HUDEP-2 (cell line): ENCODE measurements at regions not wholly inside any gene's neighbourhood (a gene's known extent, or its start where the extent isn't known, plus 50 kb on each side); places are given as distances from the start of the nearest gene placed in this dataset.
"Not testable (repeated sequence)": the region's sequence is repeated elsewhere in the genome, so short reads cannot be mapped to it uniquely, and the experiment has no call there.

ENCODE experiments used
- DNase-seq, 76 experiments: peaks; one replicate each; lab custom pipeline; 2025; ENCODE audit not compliant: unreplicated experiment in 76 of 76; lab: John Stamatoyannopoulos, UW

- DNase-seq: no peak
Observed at GRCh38 chr4:66355328-66355727, 685.0 kb upstream of the EPHA5 start.

- DNase-seq: no peak
Observed at GRCh38 chr4:66351761-66352160, 681.5 kb upstream of the EPHA5 start.

- DNase-seq: no peak
Observed at GRCh38 chr4:66340286-66340893, 670.1 kb upstream of the EPHA5 start.

DNA sequence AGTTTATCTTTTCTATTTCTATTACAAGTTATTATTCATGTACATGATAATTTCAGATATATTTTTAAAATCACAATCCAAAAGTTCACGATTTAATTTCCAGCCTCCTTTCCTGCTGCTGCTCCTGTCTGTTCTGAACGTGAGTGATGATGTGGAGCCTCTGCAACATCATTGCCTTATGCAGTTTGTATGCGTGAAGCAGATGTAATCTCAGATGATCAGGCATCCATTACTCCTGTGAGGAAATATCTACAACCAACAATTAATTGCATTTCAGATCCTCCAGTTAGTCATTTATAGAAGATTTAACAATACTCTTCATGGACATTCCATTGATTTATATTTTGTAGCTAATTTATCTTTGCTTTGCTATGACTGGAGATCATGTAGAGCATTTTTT is 668.7 kb upstream of the EPHA5 start:
- DNase-seq: no peak

GRCh38 chr4:66331761-66332160 is 661.5 kb upstream of the EPHA5 start:
- DNase-seq: no peak

DNA sequence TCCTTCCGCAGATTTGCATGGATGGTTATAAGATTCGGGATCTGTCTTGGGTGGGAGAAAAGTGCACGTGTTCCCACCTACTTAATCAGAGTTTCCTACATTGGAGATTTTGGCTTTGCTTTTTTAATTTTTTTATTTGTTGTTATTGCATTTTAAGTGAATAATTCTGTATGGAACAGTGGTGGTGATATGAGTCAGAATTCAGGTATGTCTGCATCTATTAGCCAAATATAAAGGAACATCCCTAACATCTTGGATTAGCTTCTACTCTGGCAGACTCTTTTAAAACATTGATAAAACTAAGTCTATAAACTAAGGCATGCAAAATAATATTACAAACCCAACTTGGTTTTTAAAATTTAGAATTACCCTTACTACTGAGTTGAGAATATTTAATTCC is 659.8 kb upstream of the EPHA5 start:
- no peak for DNase-seq

- DNase-seq: no peak
Observed at GRCh38 chr4:66328803-66329574, 658.7 kb upstream of the EPHA5 start.

DNA sequence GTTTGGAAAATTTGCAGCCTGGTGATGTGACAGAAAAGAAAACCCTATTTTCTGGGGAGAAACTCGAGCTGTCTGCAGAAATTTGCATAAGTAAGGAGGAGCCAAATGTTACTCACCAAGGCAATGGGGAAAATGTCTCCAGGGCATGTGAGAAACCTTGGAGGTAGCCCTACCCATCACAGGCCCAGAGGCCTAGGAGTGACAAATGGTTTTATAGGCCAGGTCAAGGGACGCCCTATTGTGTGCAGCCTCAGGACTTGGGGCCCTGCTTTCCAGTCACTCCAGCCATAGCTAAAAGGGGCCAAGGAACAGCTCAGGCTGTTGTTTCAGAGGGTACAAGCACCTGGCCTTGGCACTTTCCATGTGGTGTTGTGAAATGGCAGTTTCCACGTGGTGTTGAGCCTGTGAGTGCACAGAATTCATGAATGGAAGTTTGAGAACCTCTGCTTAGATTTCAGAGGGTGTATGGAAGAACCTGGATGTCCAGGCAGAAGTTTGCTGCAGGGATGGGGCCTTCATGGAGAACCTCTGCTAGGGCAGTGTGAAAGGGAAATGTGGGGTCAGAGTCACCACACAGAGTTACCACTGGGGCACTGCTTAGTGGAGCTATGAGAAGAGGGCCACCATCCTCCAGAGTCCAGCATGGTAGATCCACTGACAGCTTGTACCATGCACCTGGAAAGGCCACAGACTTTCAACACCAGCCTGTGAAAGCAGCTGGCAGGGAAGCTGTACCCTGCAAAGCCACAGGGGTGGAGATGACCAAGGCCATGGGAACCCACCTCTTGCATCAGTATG is 637.6 kb upstream of the EPHA5 start:
- no peak for DNase-seq

DNA sequence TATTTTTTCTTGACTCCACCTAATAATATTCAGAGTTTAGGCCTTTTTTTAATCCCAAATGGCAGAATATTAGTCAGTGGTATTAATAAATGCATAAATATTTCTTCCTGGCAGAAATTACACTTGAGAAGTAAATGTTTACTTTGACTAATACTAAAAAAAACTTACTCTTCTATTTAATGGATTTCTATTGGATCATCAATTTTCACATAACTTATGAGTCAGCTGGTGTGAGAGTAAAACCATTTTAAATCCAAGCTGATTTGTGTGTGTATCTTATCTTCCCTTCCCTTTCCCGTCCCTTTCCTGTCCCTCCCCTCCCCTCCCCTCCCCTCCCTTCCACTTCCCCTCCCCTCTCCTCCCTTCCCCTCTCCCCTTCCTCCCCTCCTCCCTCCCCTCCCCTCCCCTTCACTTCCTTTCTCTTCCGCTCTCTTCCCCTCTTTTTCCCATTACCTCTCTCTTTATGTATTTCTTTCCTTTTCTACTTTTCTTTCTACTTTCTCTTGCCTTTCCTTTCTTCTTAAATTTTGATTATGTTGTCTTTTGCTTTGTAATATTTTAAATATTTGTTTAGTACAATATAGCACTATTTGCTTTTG is 630.1 kb upstream of the EPHA5 start:
- DNase-seq: no peak

GRCh38 chr4:66298569-66298968 is 628.3 kb upstream of the EPHA5 start:
- no peak for DNase-seq

DNA sequence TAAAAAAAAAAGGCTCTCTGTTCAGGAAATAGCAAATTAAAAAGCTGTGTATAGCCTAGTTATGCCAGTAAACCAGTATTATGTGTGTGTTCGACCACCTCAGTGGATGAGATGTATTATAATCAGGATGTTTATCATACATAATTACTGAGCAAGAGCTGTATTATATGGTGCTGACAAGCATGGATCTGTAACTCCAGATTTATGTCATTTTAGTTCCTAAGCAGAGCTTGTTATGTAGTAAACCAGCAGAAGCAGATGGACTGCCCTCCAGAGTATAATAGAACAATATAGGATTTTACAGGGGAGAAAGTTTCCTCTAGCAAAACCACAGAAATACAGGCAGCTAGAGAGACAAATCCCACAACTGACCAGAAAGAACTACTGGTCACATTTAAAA is 627.4 kb upstream of the EPHA5 start:
- no peak for DNase-seq

GRCh38 chr4:66294638-66295037 is 624.3 kb upstream of the EPHA5 start:
- DNase-seq: no peak

DNA sequence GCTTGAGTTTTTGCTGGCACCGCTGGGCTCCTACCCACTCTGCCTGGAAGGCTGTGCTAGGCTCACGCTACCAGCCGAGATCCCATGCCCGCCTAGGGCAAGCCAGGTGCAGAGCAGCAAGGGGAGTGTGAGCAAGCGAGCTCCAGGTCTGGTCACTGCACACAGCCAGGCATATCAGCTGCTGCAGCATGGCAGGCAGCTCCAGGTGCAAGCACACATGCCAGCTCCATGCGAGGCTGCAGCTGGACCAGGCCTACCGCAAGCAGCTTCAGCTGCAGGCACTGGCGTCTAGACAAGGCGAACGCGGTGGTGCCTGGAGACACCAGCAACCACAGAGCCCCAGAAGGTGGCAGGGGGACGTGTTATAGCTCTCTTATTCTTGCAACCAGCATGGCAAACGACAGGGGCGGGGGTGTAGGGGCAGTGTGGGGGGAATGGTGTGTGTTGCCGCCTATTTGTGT is 614.7 kb upstream of the EPHA5 start:
- DNase-seq: no peak

DNA sequence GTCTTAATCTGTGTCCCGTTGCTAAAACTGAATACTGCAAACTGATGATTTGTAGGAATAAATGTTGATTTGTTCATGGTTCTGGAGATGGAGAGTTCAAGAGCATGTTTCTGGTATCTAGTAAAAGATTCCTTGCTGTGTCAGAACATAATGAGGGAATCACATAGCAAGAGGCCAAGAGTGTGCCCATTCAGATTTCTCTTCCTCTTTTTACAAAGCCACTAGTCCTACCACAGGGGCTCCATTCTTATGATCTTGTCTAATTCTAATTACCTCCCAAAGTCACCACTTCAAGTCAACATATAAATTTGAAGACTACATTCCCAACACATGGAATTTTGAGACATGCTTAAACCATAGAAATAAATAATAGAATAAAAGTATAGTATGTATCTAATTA is 608.8 kb upstream of the EPHA5 start:
- no peak for DNase-seq

DNA sequence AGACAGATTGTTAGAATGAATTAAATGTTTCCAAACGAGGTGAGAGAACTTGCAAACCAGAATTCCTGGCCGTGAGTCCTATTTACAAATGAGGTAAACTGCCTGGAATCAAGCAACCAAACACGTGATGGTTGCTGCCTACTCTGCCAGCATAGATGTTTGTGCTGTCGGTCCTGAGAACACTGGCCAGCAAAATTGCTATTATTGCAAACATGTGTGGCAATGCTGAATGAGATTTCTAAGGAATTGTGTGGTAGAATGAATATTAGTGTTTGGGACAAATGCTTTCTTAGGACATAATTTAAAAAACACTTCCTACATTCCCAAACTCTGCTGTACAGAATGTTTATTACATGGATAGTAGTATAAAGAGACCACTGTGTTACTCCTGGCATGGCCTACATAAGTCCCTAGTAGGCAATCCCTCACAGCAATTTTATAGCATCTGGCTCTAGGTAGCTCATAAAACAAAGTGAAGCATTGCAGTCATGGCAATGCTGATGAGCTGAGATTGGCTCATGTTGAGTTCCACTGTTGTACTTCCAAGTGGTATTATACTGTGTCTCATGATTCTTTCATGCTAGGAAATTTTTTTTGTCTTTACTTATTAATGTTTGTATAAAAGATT is 605.2 kb upstream of the EPHA5 start:
- no peak for DNase-seq

DNA sequence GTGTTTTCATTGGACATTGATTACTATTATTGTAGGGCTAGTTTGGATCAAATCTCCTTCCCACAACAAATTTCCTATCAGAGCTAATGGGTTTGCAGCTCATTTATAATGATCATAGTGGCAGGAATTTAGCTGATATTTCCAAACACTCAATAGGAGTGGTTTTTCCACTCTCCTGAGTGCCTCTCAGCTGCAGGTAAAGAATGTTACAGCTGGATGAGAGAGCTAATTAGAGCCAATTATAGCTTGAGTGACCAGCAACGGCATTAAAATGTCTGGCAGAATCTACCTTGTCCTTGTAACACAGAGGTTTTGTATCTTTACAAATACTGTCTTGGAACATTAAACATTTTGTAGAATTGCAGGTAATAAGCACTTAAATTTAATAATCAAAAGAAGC is 602.8 kb upstream of the EPHA5 start:
- no peak for DNase-seq

DNA sequence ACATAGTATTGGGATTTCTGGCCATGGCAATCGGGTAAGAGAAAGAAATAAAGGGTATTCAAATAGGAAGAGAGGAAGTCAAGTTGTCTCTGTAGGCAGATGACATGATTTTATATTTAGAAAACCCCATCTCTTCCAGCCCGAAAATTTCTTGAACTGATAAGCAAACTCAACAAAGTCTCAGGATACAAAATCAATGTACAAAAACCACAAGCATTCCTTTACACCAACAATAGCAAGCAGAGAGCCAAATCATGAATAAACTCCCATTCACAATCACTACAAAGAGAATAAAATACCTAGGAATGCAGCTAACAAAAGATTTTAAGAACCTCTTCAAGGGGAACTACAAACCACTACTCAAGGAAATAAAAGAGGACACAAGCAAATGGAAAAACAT is 600.1 kb upstream of the EPHA5 start:
- DNase-seq: not testable (repeated sequence)

GRCh38 chr4:66266554-66266953 is 596.3 kb upstream of the EPHA5 start:
- not testable (repeated sequence) for DNase-seq

DNA sequence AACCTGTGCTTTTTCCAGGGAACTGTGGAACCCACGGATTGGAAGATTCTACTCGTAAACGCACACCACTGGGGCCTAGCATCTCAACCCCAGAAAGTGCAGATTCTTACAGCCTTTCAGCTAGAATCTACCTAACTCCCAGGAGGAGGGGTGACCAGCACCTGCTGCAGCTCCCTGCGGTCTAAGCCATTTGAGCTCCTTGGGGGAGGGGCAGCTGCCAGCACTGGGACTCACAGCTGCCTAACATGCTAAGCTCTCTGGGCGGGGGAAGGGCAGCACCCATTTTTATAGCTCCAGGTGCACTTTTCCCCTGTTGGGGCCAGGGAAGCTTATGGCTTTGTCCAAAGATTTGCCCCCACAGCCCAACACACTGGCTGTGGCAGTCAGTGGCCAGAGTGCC is 595.7 kb upstream of the EPHA5 start:
- no peak for DNase-seq

- DNase-seq: no peak
Observed at GRCh38 chr4:66252291-66252690, 582.0 kb upstream of the EPHA5 start.

- DNase-seq: no peak
Observed at GRCh38 chr4:66246643-66247042, 576.4 kb upstream of the EPHA5 start.
